GM23338 (cell line): ENCODE measurements at regions not wholly inside any gene's neighbourhood (a gene's known extent, or its start where the extent isn't known, plus 50 kb on each side); places are given as distances from the start of the nearest gene placed in this dataset.
A peak's percentile ranks its signal among the peaks of the same experiment; 100 is the strongest.

Experiments
- ATAC-seq: fragments of 200-7000 bp; cut with Tn5 transposase; 3 replicates; pipeline ENCODE4 v1.9.1; 2020
- DNase-seq: peaks from one replicate; pipeline ENCODE4 v3.0.0-alpha.2; 2015; ENCODE audit warnings: low spot score
- H2AFZ ChIP-seq: fragments of 200-600 bp; sonication (generic); 2 replicates; pipeline ENCODE4 v1.8.0; 2016; ENCODE audit warnings: antibody characterized with exemption, mild to moderate bottlenecking, moderate library complexity
- H3F3A ChIP-seq: fragments of 200-600 bp; sonication (generic); replicated peaks from 2 replicates; pipeline ENCODE4 v1.8.0; 2017; ENCODE audit warnings: antibody characterized with exemption, mixed run types, low read depth
- H3K27ac ChIP-seq: fragments of 200-600 bp; sonication (generic); 2 replicates; pipeline ENCODE4 v1.6.1; 2016; ENCODE audit warnings: low read depth
- H3K27me3 ChIP-seq: fragments of 200-600 bp; sonication (generic); 2 replicates; pipeline ENCODE4 v1.8.0; 2016; ENCODE audit warnings: mild to moderate bottlenecking, mixed run types, moderate library complexity; ENCODE audit not compliant: insufficient read depth
- H3K36me3 ChIP-seq: fragments of 200-600 bp; sonication (generic); 2 replicates; pipeline ENCODE4 v1.8.0; 2016; ENCODE audit warnings: mild to moderate bottlenecking; ENCODE audit not compliant: insufficient read depth
- H3K4me1 ChIP-seq: fragments of 200-600 bp; sonication (generic); 2 replicates; pipeline ENCODE4 v1.8.0; 2016; ENCODE audit warnings: mild to moderate bottlenecking, moderate library complexity; ENCODE audit not compliant: insufficient read depth
- H3K4me2 ChIP-seq: fragments of 200-600 bp; sonication (generic); 2 replicates; pipeline ENCODE4 v1.7.1; 2017; ENCODE audit warnings: mixed run types
- H3K4me3 ChIP-seq: fragments of 200-600 bp; sonication (generic); 2 replicates; pipeline ENCODE4 v1.6.1; 2016; ENCODE audit warnings: mixed run types
- H3K79me2 ChIP-seq: fragments of 200-600 bp; sonication (generic); replicated peaks from 2 replicates; pipeline ENCODE4 v1.8.0; 2017; ENCODE audit warnings: mild to moderate bottlenecking; ENCODE audit not compliant: insufficient read depth
- H3K9me2 ChIP-seq: fragments of 200-600 bp; sonication (generic); 2 replicates; pipeline ENCODE4 v1.8.0; 2017; ENCODE audit not compliant: insufficient read depth
- H4K20me1 ChIP-seq: fragments of 200-600 bp; sonication (generic); replicated peaks from 2 replicates; pipeline ENCODE4 v1.8.0; 2017; ENCODE audit warnings: mild to moderate bottlenecking; ENCODE audit not compliant: insufficient read depth
- H3K27ac Mint-ChIP-seq: 2 replicates; pipeline ENCODE4 v1.8.0; 2020; ENCODE audit warnings: inconsistent platforms, mild to moderate bottlenecking, moderate library complexity, mixed read lengths
- H3K27me3 Mint-ChIP-seq: 3 replicates; pipeline ENCODE4 v1.8.0; 2022; ENCODE audit warnings: low read depth, mild to moderate bottlenecking, moderate library complexity, mixed read lengths, inconsistent platforms; ENCODE audit not compliant: insufficient read depth, poor library complexity
- H3K36me3 Mint-ChIP-seq: 3 replicates; pipeline ENCODE4 v1.8.0; 2021; ENCODE audit warnings: low read depth, mild to moderate bottlenecking, inconsistent platforms, moderate library complexity, mixed read lengths
- H3K4me1 Mint-ChIP-seq: 3 replicates; pipeline ENCODE4 v1.8.0; 2020; ENCODE audit warnings: mild to moderate bottlenecking, inconsistent platforms, mixed read lengths
- H3K4me3 Mint-ChIP-seq: 3 replicates; pipeline ENCODE4 v1.8.0; 2021; ENCODE audit warnings: moderate library complexity, mild to moderate bottlenecking, inconsistent platforms, mixed read lengths
- H3K9me3 Mint-ChIP-seq: 3 replicates; pipeline ENCODE4 v1.8.0; 2020; ENCODE audit warnings: moderate library complexity, mild to moderate bottlenecking, inconsistent platforms, mixed read lengths
- CREB1 ChIP-seq: fragments of 250-450 bp; sonication (Bioruptor Pico); IDR thresholded peaks from 2 replicates; pipeline ENCODE4 v1.5.0; 2020; ENCODE audit warnings: low read depth, mild to moderate bottlenecking, moderate library complexity
- CTCF ChIP-seq, 2 experiments: fragments of 200-600 bp in 1 of 2; sonication (generic) in 1 of 2; conservative IDR thresholded peaks; 2 replicates each; pipeline versions ENCODE4 v1.5.1 to v1.6.1; 2016 to 2017; ENCODE audit warnings: antibody characterized with exemption in 2 of 2, low read depth in 2 of 2, mild to moderate bottlenecking in 2 of 2, moderate library complexity in 1 of 2
- ETS1 ChIP-seq: IDR thresholded peaks from 2 replicates; pipeline ENCODE4 v1.6.1; 2016; ENCODE audit warnings: antibody characterized with exemption
- EZH2 ChIP-seq: fragments of 200-600 bp; sonication (generic); IDR thresholded peaks from one replicate; pipeline ENCODE4 v1.8.0; 2017; ENCODE audit warnings: antibody characterized with exemption, mild to moderate bottlenecking, low read depth; ENCODE audit not compliant: unreplicated experiment
- NANOG ChIP-seq: IDR thresholded peaks from 2 replicates; pipeline ENCODE4 v1.6.1; 2016; ENCODE audit warnings: antibody characterized with exemption, borderline replicate concordance
- POLR2AphosphoS5 ChIP-seq: IDR thresholded peaks from 2 replicates; pipeline ENCODE4 v1.6.1; 2016; ENCODE audit warnings: antibody characterized with exemption, low read depth
- REST ChIP-seq: IDR thresholded peaks from one replicate; pipeline ENCODE4 v1.6.1; 2018; ENCODE audit warnings: antibody characterized with exemption; ENCODE audit not compliant: unreplicated experiment
- ZNF114 ChIP-seq: fragments of 250-450 bp; sonication (Bioruptor Pico); IDR thresholded peaks from 2 replicates; pipeline ENCODE4 v1.5.0; 2020; ENCODE audit warnings: mild to moderate bottlenecking, moderate library complexity
- ZNF331 ChIP-seq: fragments of 250-450 bp; sonication (Bioruptor Pico); IDR thresholded peaks from 2 replicates; pipeline ENCODE4 v1.5.0; 2020; ENCODE audit warnings: low read depth, mild to moderate bottlenecking, moderate library complexity

GRCh38 chr15:29921130-29921601 is 98.9 kb upstream of the TJP1 start (continued):
- no peak for TF ChIP-seq REST
- no peak for TF ChIP-seq ETS1
- no peak for TF ChIP-seq ZNF114 (CRISPR knock-in tag)
- no peak for TF ChIP-seq ZNF331
- no peak for TF ChIP-seq NANOG
- TF ChIP-seq CREB1 = no peak
- no peak for TF ChIP-seq EZH2
- TF ChIP-seq CTCF (conservative IDR thresholded peaks at IDR 0.05; ENCODE audit: low read depth in 2 of 2) = no peak

- Histone ChIP-seq H3K9me2 (no peaks in the 10 kb centered on the region), H3K27ac (peak overlapping the region; percentile 73; the same call in 1 of the 2 replicates), H3K27me3 (no peaks in the 10 kb centered on the region), H3K4me1 (peaks cover 35% of the 10 kb centered on the region), H4K20me1 (no peaks in the 10 kb centered on the region), H3K79me2 (no peaks in the 10 kb centered on the region), H3K36me3 (no peaks in the 10 kb centered on the region), H3K4me2 (peak overlapping the region; percentile 39; the same call in 1 of the 2 replicates), H2AFZ (peak overlapping the region; percentile 1), H3F3A (no peaks in the 10 kb centered on the region), H3K4me3 (no peak overlapping the region)
- Mint-ChIP-seq H3K36me3 (no peaks in the 10 kb centered on the region), H3K4me3 (peak overlapping the region; percentile 24; the same call in 1 of the 3 replicates), H3K27me3 (peaks cover 9% of the 10 kb centered on the region), H3K4me1 (peaks cover 43% of the 10 kb centered on the region), H3K9me3 (no peaks in the 10 kb centered on the region), H3K27ac (peak overlapping the region; percentile 87; the same call in 1 of the 2 replicates)
- peak; percentile 28 for DNase-seq
- TF ChIP-seq ZNF331 (no peak), REST (no peak), POLR2AphosphoS5 (no peak), NANOG (no peak), ETS1 (no peak)
- ATAC-seq = peak; percentile 13; the same call in 2 of the 3 replicates
These were observed 98.2 kb upstream of the TJP1 start for GRCh38 chr15:29920515-29920914.
